GM12874 (cell line): ENCODE measurements at regions not wholly inside any gene's neighbourhood (a gene's known extent, or its start where the extent isn't known, plus 50 kb on each side); places are given as distances from the start of the nearest gene placed in this dataset.

Experiments
- CTCF ChIP-seq: IDR thresholded peaks from 2 replicates; pipeline ENCODE4 v1.5.1; 2011; ENCODE audit warnings: low read depth, mild to moderate bottlenecking, control low read depth, low read length, moderate library complexity; ENCODE audit not compliant: insufficient read depth

GRCh38 chr17:72069586-72070202 lies 51.1 kb upstream of the SOX9 start:
- no peak for TF ChIP-seq CTCF
